HepG2 (cell line): ENCODE measurements at regions not wholly inside any gene's neighbourhood (a gene's known extent, or its start where the extent isn't known, plus 50 kb on each side); places are given as distances from the start of the nearest gene placed in this dataset.

Experiments
- FOSL2 ChIP-seq: sonication (generic); formaldehyde crosslinking; IDR thresholded peaks from 2 replicates; pipeline ENCODE4 v1.4.0; 2020; ENCODE audit warnings: missing genetic modification reagents
- FOXJ3 ChIP-seq: sonication (generic); formaldehyde crosslinking; IDR thresholded peaks from 2 replicates; pipeline ENCODE4 v1.4.0; 2020; ENCODE audit warnings: missing genetic modification reagents, mild to moderate bottlenecking, borderline replicate concordance
- GLMP ChIP-seq: sonication (generic); formaldehyde crosslinking; IDR thresholded peaks from 2 replicates; pipeline ENCODE4 v1.9.0; 2021; ENCODE audit warnings: missing genetic modification reagents, mild to moderate bottlenecking, borderline replicate concordance
- GMEB2 ChIP-seq: IDR thresholded peaks from 2 replicates; pipeline ENCODE4 v1.6.1; 2016; ENCODE audit warnings: missing biosample characterization, missing genetic modification reagents, low read depth
- HNRNPUL1 ChIP-seq: fragments of 200-400 bp; formaldehyde crosslinking; IDR thresholded peaks from 2 replicates; pipeline ENCODE4 v1.6.1; 2017; ENCODE audit warnings: low read depth, mild to moderate bottlenecking, low read length, moderate library complexity
- KDM1A ChIP-seq: IDR thresholded peaks from 2 replicates; pipeline ENCODE4 v1.6.1; 2016; ENCODE audit warnings: missing compliant biosample characterization
- MXI1 ChIP-seq: IDR thresholded peaks from 3 replicates; pipeline ENCODE4 v1.6.1; 2012; ENCODE audit warnings: low read depth, low read length, inconsistent platforms, borderline replicate concordance
- NFAT5 ChIP-seq: sonication (generic); formaldehyde crosslinking; IDR thresholded peaks from 2 replicates; pipeline ENCODE4 v1.4.0; 2020; ENCODE audit warnings: missing genetic modification reagents
- NFIC ChIP-seq: IDR thresholded peaks from 2 replicates; pipeline ENCODE4 v1.6.1; 2012; ENCODE audit warnings: mild to moderate bottlenecking, low read length, inconsistent platforms
- NFYC ChIP-seq: IDR thresholded peaks from 2 replicates; pipeline ENCODE4 v1.6.1; 2016; ENCODE audit warnings: missing genetic modification reagents, missing compliant biosample characterization
- PITX1 ChIP-seq: sonication (generic); formaldehyde crosslinking; IDR thresholded peaks from 2 replicates; pipeline ENCODE4 v1.5.1; 2020; ENCODE audit warnings: mild to moderate bottlenecking, missing genetic modification reagents
- PRPF4 ChIP-seq: fragments of 200-400 bp; formaldehyde crosslinking; IDR thresholded peaks from 2 replicates; pipeline ENCODE4 v1.6.1; 2016; ENCODE audit warnings: low read length, low read depth; ENCODE audit not compliant: poor library complexity, severe bottlenecking
- RFXAP ChIP-seq: sonication (generic); formaldehyde crosslinking; IDR thresholded peaks from 2 replicates; pipeline ENCODE4 v1.4.0; 2020; ENCODE audit warnings: missing genetic modification reagents, borderline replicate concordance
- TCF7 ChIP-seq: sonication (generic); IDR thresholded peaks from 2 replicates; pipeline ENCODE4 v1.6.1; 2016; ENCODE audit warnings: antibody characterized with exemption, low read depth
- UBTF ChIP-seq: sonication (generic); formaldehyde crosslinking; IDR thresholded peaks from 2 replicates; pipeline ENCODE4 v1.4.0; 2020; ENCODE audit warnings: mild to moderate bottlenecking, missing genetic modification reagents
- ZFX ChIP-seq: sonication (generic); formaldehyde crosslinking; IDR thresholded peaks from 2 replicates; pipeline ENCODE4 v1.4.0; 2020; ENCODE audit warnings: mild to moderate bottlenecking, low read depth, missing genetic modification reagents, moderate library complexity
- ZMAT3 ChIP-seq: sonication (generic); formaldehyde crosslinking; conservative IDR thresholded peaks from 2 replicates; pipeline ENCODE4 v1.7.0; 2021; ENCODE audit warnings: missing genetic modification reagents
- ZNF550 ChIP-seq: sonication (generic); formaldehyde crosslinking; IDR thresholded peaks from 2 replicates; pipeline ENCODE4 v1.4.0; 2020; ENCODE audit warnings: mild to moderate bottlenecking, missing genetic modification reagents, borderline replicate concordance
- ZSCAN21 ChIP-seq: sonication (generic); formaldehyde crosslinking; IDR thresholded peaks from 2 replicates; pipeline ENCODE4 v1.8.0; 2022; ENCODE audit warnings: mild to moderate bottlenecking, missing genetic modification reagents, moderate library complexity, borderline replicate concordance
- ZSCAN25 ChIP-seq: sonication (generic); formaldehyde crosslinking; IDR thresholded peaks from 2 replicates; pipeline ENCODE4 v1.8.0; 2022; ENCODE audit warnings: mild to moderate bottlenecking, missing genetic modification reagents

GRCh38 chr1:54488065-54488750, 59.8 kb upstream of the ACOT11 start (continued):
- TF ChIP-seq UBTF (CRISPR knock-in tag) = no peak; the same call in 1 of the 2 replicates
- no peak for TF ChIP-seq GMEB2
- 0 out of 2 replicates have a peak, but pooled peaks have one; percentile 40 for TF ChIP-seq FOXJ3 (CRISPR knock-in tag)
- TF ChIP-seq ZNF550 (CRISPR knock-in tag) = no peak
- peak; percentile 34; the same call in 1 of the 3 replicates for TF ChIP-seq MXI1
- TF ChIP-seq ZSCAN21 = no peak
- TF ChIP-seq ZSCAN25 = no peak
- TF ChIP-seq PITX1 (CRISPR knock-in tag) = no peak
- peak; percentile 75; the same call in 1 of the 2 replicates for TF ChIP-seq RFXAP (CRISPR knock-in tag)
- no peak; the same call in 1 of the 2 replicates for TF ChIP-seq KDM1A (CRISPR knock-in tag)
- peak; percentile 49 for TF ChIP-seq ZFX (CRISPR knock-in tag)
- TF ChIP-seq NFAT5 (CRISPR knock-in tag) = no peak
- no peak for TF ChIP-seq HNRNPUL1
- TF ChIP-seq PRPF4 = no peak
- peak; percentile 14; the same call in 1 of the 2 replicates for TF ChIP-seq TCF7
- peak; percentile 77 for TF ChIP-seq NFYC (CRISPR knock-in tag)
- TF ChIP-seq GLMP (CRISPR knock-in tag) = no peak
- no peak for TF ChIP-seq NFIC
- TF ChIP-seq FOSL2 (CRISPR knock-in tag) = no peak; the same call in 1 of the 2 replicates
- no peak for TF ChIP-seq ZMAT3
